ENCODE measurements at regions not wholly inside any gene's neighbourhood (a gene's known extent, or its start where the extent isn't known, plus 50 kb on each side); places are given as distances from the start of the nearest gene placed in this dataset.

- TF ChIP-seq SMARCA5 (IDR thresholded peaks at IDR 0.05) (no peak), MAX (IDR thresholded peaks at IDR 0.05; ENCODE audit: low read depth, low read length) (no peak), RBBP5 (conservative IDR thresholded peaks at IDR 0.05) (no peak), IKZF2 (IDR thresholded peaks at IDR 0.05) (no peak)
Observed at GRCh38 chr1:193321242-193321840, 134.9 kb upstream of the B3GALT2 start (continued).

DNA sequence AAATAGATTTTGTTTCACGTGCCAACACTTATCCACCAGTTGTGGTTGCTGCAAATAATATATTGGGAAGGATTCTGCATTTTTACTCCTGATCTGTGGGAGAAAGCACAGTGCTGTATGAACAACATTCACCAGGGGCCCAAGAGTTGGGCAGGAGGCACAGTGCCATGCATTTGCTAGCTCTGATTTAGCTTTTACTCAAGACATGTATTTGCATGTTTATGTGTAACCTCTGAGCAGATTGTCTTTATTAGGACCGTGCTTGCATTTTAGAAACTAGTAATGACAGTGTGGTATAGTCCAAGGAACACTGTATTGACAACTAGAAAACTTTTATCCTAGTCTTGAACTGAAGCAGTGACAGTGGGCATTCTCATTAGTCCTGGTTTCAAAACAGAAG is 133.9 kb upstream of the B3GALT2 start:
- CTCF ChIA-PET = no interaction called here
- in situ Hi-C loops (cut with MboI) (no loop called here), intact Hi-C loops (cut with micrococcal nuclease; ENCODE audit: unreplicated experiment) (no loop called here)
- Histone ChIP-seq H4K20me1 (ENCODE audit: control insufficient read depth, insufficient read depth) (no peaks in the 10 kb centered on the region; the same call in 1 of the 2 replicates), H3K36me3 (ENCODE audit: control insufficient read depth in 2 of 2, insufficient read depth in 2 of 2, low read length in 1 of 2) (no peaks in the 10 kb centered on the region), H3K27me3 (replicated peaks in 1 of 2; ENCODE audit: control insufficient read depth in 2 of 2, insufficient read depth in 2 of 2, low read length in 1 of 2) (no peaks in the 10 kb centered on the region), H3K27ac (ENCODE audit: control insufficient read depth, insufficient read depth) (no peak overlapping the region), H3K4me3 (no peak overlapping the region), H3K79me2 (ENCODE audit: control insufficient read depth, insufficient read depth, low read length) (no peaks in the 10 kb centered on the region), H3K9ac (ENCODE audit: control insufficient read depth, insufficient read depth, low read length) (no peak overlapping the region), H2AFZ (ENCODE audit: control insufficient read depth, low read depth, low read length) (no peak overlapping the region), H3K9me3 (replicated peaks; ENCODE audit: control insufficient read depth, insufficient read depth, low read length) (no peaks in the 10 kb centered on the region; the same call in 1 of the 3 replicates), H3K4me2 (ENCODE audit: control insufficient read depth, insufficient read depth) (no peak overlapping the region), H3K4me1 (ENCODE audit: control insufficient read depth, insufficient read depth, low read length) (no peaks in the 10 kb centered on the region)
- POLR2A ChIA-PET = no interaction called here
- no peak for TF ChIP-seq TCF3 (IDR thresholded peaks at IDR 0.05; ENCODE audit: borderline replicate concordance, insufficient read depth, low read depth, low read length)
- no peak for TF ChIP-seq MLLT1 (IDR thresholded peaks at IDR 0.05)
- TF ChIP-seq SPI1 (IDR thresholded peaks at IDR 0.05; ENCODE audit: borderline replicate concordance, insufficient read depth, low read depth, low read length) = no peak
- no peak for TF ChIP-seq NFYA (IDR thresholded peaks at IDR 0.05; ENCODE audit: borderline replicate concordance, low read depth, low read length)
- no peak for TF ChIP-seq ZNF622 (IDR thresholded peaks at IDR 0.05)
- TF ChIP-seq HDGF (IDR thresholded peaks at IDR 0.05) = no peak
- no peak for TF ChIP-seq SMC3 (IDR thresholded peaks at IDR 0.05; ENCODE audit: borderline replicate concordance, low read length)
- no peak for TF ChIP-seq NR2C1 (IDR thresholded peaks at IDR 0.05)
- no peak for TF ChIP-seq NFIC (IDR thresholded peaks at IDR 0.05; ENCODE audit: low read depth, low read length)
- TF ChIP-seq SMAD5 (IDR thresholded peaks at IDR 0.05; ENCODE audit: low read depth) = no peak
- TF ChIP-seq POLR2AphosphoS2 (IDR thresholded peaks at IDR 0.05; ENCODE audit: low read depth, low read length) = no peak
- TF ChIP-seq ZNF217 (IDR thresholded peaks at IDR 0.05) = no peak
- TF ChIP-seq MTA2 (IDR thresholded peaks at IDR 0.05; ENCODE audit: low read depth) = no peak
- TF ChIP-seq FOXM1 (IDR thresholded peaks at IDR 0.05; ENCODE audit: low read depth, low read length) = no peak
- TF ChIP-seq ZNF24 (IDR thresholded peaks at IDR 0.05) = no peak
- TF ChIP-seq ETV6 (conservative IDR thresholded peaks at IDR 0.05 in 1 of 2, IDR thresholded peaks at IDR 0.05 in 1 of 2; ENCODE audit: borderline replicate concordance in 1 of 2, low read depth in 1 of 2) = no peak
- TF ChIP-seq CHD2 (IDR thresholded peaks at IDR 0.05; ENCODE audit: borderline replicate concordance, low read depth, low read length) = no peak
- TF ChIP-seq RAD51 (IDR thresholded peaks at IDR 0.05) = no peak
- no peak for TF ChIP-seq CBFB (IDR thresholded peaks at IDR 0.05; ENCODE audit: low read depth)
- TF ChIP-seq BRCA1 (IDR thresholded peaks at IDR 0.05; ENCODE audit: low read depth, low read length) = no peak
- ATAC-seq (no peak), FAIRE-seq (no peak), DNase-seq (ENCODE audit: low read depth, low spot score) (no peak)
- 0% methylated on average over 2 of the region's 2 CpGs for WGBS (ENCODE audit: insufficient coverage, insufficient replicate concordance, low lambda C conversion rate, missing lambda C conversion rate)
- SMC1A ChIA-PET (ENCODE audit: uncharacterized antibody, unreplicated experiment) = interaction anchor here (0.6 to 1.0 kb wide), 2 partner anchors 19 to 725 kb away, joined by 3 to 4 read pairs; no protein-coding TSS in a partner anchor
- BruUV-seq (replicated peaks) = no TSS peak
- RAD21 ChIA-PET (ENCODE audit: unreplicated experiment) = no interaction called here
